ENCODE measurements at regions not wholly inside any gene's neighbourhood (a gene's known extent, or its start where the extent isn't known, plus 50 kb on each side); places are given as distances from the start of the nearest gene placed in this dataset.

GRCh38 chr11:115720602-115721245 is 216.5 kb upstream of the CADM1 start:
- TF ChIP-seq CTCF (IDR thresholded peaks at IDR 0.05), result no peak

- TF ChIP-seq CTCF (IDR thresholded peaks at IDR 0.05), result no peak
Observed at GRCh38 chr11:115718945-115719344, 214.7 kb upstream of the CADM1 start.

- no peak for TF ChIP-seq CTCF (IDR thresholded peaks at IDR 0.05)
Observed at GRCh38 chr11:115718106-115718505, 213.9 kb upstream of the CADM1 start.

- no peak for TF ChIP-seq CTCF (IDR thresholded peaks at IDR 0.05)
Observed at GRCh38 chr11:115716601-115717529, 212.7 kb upstream of the CADM1 start.

GRCh38 chr11:115716080-115716479 is 211.9 kb upstream of the CADM1 start:
- TF ChIP-seq CTCF (IDR thresholded peaks at IDR 0.05), result no peak

GRCh38 chr11:115715251-115715770 is 211.1 kb upstream of the CADM1 start:
- TF ChIP-seq CTCF (IDR thresholded peaks at IDR 0.05), result no peak

- no peak for TF ChIP-seq CTCF (IDR thresholded peaks at IDR 0.05)
Observed at GRCh38 chr11:115712296-115712695, 208.1 kb upstream of the CADM1 start.

All from LNCAP (cell line).